ENCODE measurements at regions not wholly inside any gene's neighbourhood (a gene's known extent, or its start where the extent isn't known, plus 50 kb on each side); places are given as distances from the start of the nearest gene placed in this dataset.
"Not testable (repeated sequence)": the region's sequence is repeated elsewhere in the genome, so short reads cannot be mapped to it uniquely, and the experiment has no call there.

GRCh38 chr2:212858496-212858895 lies 292.9 kb downstream of the IKZF2 start:
- DNase-seq, result no peak

DNA sequence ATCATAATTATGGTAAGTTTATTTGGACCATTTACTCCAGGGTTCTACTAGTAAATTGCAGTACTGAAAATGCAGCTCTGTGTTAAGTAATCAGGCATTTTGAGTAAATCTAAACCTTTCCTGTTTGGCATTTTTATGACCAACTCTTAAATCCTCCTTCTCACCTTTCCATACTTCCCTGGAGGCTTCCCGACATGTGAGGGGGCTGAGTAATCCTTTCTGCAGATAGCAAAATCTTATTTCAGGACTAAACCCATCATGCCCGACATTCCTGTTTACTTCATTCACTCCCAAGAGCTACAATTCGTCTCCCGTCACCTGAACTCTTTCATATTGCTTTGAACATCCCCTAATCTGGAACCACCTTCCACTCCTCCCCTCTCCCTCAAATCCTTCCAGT lies 296.6 kb downstream of the IKZF2 start:
- DNase-seq, result no peak

- DNase-seq, result no peak
These were observed 297.3 kb downstream of the IKZF2 start for GRCh38 chr2:212854116-212854515.

GRCh38 chr2:212845941-212846340 lies 305.5 kb downstream of the IKZF2 start:
- no peak for DNase-seq

GRCh38 chr2:212843409-212844199 lies 305.0 kb upstream of the ERBB4 start:
- DNase-seq, result no peak

DNA sequence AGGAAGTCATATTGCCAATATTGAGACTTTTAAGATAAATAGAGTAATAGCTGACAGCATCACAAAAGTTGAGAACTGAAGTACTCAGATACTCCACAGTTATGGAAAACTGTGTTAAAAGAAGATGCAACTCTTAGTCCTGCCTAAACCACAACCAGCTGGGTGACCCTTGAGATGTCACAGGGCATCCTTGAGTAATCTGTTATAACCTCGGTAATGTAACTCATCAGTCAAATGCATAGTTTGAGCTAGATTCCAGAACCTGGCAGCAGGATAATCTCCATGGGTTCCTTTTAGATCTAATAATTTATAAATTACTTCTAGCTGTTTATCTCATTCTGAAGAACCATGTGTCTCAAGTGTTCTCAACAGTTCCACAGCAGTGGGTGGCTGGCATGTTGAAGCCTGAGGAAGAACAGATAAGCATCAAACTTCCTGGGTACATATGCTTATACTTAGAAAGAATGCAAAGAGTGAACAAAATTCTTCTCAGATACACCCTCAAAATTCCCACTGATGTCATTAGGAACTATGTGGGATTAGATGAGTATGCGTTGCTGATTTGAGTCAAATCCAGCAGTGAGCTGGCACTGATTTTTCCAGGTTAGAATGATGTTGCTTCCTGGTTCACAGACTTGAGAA lies 304.1 kb upstream of the ERBB4 start:
- DNase-seq, result no peak

DNA sequence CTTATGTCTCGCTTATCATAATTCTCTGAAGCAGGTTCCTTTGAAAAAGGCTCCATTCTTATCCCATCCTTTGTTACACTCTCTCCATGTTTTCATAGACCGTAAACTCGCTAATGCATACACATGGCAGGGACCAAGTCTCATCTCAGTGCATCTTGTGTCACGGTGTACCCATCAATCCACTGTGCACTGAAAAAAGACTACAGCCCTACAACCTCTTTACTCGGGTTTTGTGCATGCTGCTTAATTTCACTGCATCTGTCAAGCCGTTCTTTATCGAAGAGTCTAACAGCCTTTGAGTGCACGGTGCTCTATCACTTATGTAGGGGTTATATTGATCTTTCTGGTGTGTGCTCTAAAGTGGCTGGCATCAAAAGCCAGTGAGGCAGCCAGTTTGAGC lies 302.9 kb upstream of the ERBB4 start:
- DNase-seq, result no peak

GRCh38 chr2:212832211-212833195 lies 293.9 kb upstream of the ERBB4 start:
- no peak for DNase-seq

- no peak for DNase-seq
These were observed 293.1 kb upstream of the ERBB4 start for GRCh38 chr2:212831671-212832199.

GRCh38 chr2:212816267-212816666 lies 277.7 kb upstream of the ERBB4 start:
- no peak for DNase-seq

DNA sequence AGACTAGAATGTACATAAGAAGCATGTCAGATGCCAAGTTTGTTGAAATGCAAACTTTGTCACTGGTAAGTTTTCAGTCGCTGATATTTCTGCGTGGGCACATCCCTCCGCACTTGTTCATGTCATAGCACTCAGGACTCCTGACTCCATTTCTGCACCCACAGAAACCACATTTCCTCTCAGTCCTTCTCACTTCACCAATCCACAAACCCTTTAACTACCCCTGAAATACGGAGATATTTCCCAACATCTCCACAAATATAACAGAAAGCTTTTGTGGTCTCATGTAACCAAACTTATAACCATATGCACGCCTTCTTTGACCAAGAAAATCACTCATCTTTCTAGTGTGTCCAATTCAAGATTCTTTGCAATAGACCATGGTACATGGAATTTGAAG lies 276.9 kb upstream of the ERBB4 start:
- DNase-seq, result peak; percentile 93

DNA sequence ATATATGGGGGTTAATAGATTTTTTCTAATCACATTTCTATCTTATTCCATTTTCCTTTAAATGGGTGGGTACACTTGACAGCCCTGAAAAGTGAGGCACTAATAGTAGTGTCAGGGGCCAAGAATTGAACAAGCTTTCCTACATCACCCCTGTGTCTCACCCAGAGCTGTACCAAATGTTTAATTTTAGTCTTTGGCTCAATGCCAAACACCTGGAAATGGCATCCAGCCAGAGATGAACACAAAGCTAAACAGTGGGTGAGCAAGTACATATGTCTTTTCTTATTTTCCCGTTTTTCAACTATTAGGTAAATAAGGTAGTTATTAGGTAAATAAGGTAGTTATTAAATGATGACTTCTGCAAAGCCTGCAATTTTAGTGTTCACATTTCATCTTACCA lies 276.3 kb upstream of the ERBB4 start:
- no peak for DNase-seq

DNA sequence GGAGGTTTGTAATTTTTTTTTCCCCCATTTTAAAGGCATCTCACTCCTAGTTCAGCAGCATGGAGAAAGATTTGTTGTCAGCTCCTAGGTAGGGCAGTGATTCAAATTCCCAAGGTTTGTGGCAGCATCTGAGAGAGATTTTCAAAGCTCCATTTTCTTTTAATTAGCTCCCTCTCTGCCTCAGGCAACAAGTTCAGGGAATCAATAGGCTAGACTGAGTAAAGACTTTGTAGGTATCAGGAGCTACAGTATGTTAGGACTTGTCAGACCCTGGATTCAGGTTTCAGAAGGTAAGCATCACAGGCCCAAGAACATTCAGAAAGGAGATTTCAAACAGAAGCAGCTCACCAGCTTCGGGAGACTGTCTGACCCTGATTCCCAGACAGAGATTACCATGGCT lies 273.3 kb upstream of the ERBB4 start:
- no peak for DNase-seq

GRCh38 chr2:212811036-212811805 lies 272.6 kb upstream of the ERBB4 start:
- peak; percentile 6 for DNase-seq

GRCh38 chr2:212797484-212798205 lies 259.0 kb upstream of the ERBB4 start:
- DNase-seq, result no peak

DNA sequence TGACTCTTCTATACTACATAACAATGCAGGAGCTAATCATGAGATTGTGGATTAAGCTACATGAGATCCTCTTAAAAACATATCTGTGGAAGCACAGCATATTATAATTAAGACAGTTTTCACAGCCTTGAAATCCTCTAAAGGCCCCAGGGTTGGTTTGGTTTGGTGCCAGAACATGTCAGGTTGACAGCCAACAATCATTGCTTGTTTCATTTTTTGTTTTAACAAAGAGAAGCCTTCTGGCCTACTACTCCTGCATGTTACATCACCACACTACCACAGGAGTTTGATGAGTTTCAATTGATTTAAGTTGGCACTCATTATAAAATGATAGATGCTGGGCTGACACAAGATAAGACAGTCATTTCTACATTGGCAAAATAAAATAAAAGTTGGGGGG lies 255.9 kb upstream of the ERBB4 start:
- no peak for DNase-seq

DNA sequence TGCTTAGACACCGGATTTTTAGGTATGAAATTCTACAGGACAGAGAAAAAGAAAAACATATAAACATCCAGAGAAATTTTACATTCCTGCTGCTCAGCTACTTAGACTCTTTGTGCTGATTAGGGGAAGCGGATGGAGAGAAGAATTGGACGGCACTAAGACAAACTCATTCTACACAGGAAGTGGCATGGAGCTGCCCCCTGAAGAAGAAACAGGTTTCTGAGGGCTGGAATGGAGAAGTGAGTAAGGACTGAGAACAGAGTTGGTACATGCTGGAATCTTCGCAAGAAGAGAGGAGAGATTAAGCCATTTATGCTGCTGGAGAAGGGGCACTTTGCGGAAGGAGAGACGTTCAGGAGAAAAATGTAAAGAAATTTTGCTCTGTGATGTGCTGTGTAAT lies 253.0 kb upstream of the ERBB4 start:
- DNase-seq, result no peak

DNA sequence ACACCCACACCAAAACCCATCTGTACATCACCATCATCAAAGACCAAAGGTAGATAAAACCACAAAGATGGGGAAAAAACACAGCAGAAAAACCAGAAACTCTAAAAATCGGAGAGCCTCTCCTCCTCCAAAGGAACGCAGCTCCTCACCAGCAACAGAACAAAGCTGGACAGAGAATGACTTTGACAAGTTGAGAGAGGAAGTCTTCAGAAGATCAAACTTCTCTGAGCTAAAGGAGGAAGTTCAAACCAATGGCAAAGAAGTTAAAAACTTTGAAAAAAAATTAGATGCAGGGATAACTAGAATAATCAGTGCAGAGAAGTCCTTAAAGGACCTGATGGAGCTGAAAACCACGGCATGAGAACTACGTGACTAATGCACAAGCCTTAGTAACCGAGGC lies 247.5 kb upstream of the ERBB4 start:
- DNase-seq, result not testable (repeated sequence)

GRCh38 chr2:212777020-212777491 lies 238.5 kb upstream of the ERBB4 start:
- peak; percentile 9 for DNase-seq

DNA sequence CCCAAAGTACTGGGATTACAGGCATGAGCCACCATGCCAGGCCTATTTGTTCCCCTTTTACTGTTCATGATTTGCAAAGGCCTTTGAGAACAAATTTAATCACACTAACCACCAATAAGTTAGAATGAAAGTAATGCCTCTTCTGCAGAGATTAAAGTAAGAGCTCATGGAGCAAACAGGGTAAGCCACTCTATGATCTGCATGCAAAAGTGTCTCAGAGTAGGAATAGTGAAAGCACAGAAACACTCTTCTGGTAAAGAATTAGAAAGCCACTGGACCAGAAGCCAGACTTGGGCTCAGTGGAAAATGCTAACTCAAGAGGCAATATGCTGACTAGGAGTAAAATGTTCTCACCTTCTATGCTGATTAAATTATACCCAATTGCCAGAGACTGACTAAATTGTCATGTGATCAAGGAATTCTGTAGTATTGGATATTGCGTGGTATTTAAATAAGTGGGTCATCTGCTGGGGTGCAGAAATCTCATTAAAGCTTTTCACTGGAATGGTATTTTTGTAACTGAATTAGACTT lies 235.3 kb upstream of the ERBB4 start:
- no peak for DNase-seq

- no peak for DNase-seq
These were observed 231.6 kb upstream of the ERBB4 start for GRCh38 chr2:212770240-212770639.
